ENCODE measurements at regions not wholly inside any gene's neighbourhood (a gene's known extent, or its start where the extent isn't known, plus 50 kb on each side); places are given as distances from the start of the nearest gene placed in this dataset.

GRCh38 chr5:97835112-97835511 is 652.1 kb upstream of the RIOK2 start:
- no peak overlapping the region for H3K9ac ChIP-seq (ENCODE audit: low read depth, low read length)
- H3K9me3 ChIP-seq (ENCODE audit: control insufficient read depth, insufficient read depth, low read length): no peaks in the 10 kb centered on the region
- no peaks in the 10 kb centered on the region for H3K36me3 ChIP-seq (ENCODE audit: insufficient read depth, low read length)
- no peaks in the 10 kb centered on the region for H3K4me1 ChIP-seq (ENCODE audit: insufficient read depth, low read length)

DNA sequence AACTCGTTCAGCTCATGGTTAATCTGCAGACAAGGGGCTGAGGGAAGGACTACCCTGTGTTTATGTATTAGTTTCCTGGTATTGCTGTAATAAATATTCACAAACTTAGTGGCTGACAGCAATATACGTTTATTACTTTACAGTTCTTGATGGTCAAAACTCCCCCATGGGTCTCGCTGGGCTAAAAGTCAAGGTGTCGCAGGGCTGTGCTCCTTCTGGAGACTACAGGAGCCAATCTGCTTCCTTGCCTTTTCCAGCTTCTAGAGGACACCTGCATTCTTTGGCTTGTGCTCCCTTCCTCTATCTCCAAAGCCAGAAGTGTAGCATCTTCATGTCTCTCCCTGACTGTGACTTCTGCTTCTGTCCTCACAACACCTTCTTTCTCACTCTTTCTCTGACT is 653.8 kb upstream of the RIOK2 start:
- no peak overlapping the region for H3K9ac ChIP-seq (ENCODE audit: low read depth, low read length)
- no peaks in the 10 kb centered on the region for H3K9me3 ChIP-seq (ENCODE audit: control insufficient read depth, insufficient read depth, low read length)
- H3K36me3 ChIP-seq (ENCODE audit: insufficient read depth, low read length): no peaks in the 10 kb centered on the region
- H3K4me1 ChIP-seq (ENCODE audit: insufficient read depth, low read length): no peaks in the 10 kb centered on the region

- no peaks in the 10 kb centered on the region for H3K9me3 ChIP-seq (ENCODE audit: control insufficient read depth, insufficient read depth, low read length)
- no peaks in the 10 kb centered on the region for H3K36me3 ChIP-seq (ENCODE audit: insufficient read depth, low read length)
- no peak overlapping the region for H3K9ac ChIP-seq (ENCODE audit: low read depth, low read length)
- no peaks in the 10 kb centered on the region for H3K4me1 ChIP-seq (ENCODE audit: insufficient read depth, low read length)
Observed at GRCh38 chr5:97838214-97838613, 655.2 kb upstream of the RIOK2 start.

GRCh38 chr5:97839341-97840086 is 656.5 kb upstream of the RIOK2 start:
- no peaks in the 10 kb centered on the region for H3K4me1 ChIP-seq (ENCODE audit: insufficient read depth, low read length)
- no peak overlapping the region for H3K9ac ChIP-seq (ENCODE audit: low read depth, low read length)
- H3K9me3 ChIP-seq (ENCODE audit: control insufficient read depth, insufficient read depth, low read length): no peaks in the 10 kb centered on the region
- no peaks in the 10 kb centered on the region for H3K36me3 ChIP-seq (ENCODE audit: insufficient read depth, low read length)

DNA sequence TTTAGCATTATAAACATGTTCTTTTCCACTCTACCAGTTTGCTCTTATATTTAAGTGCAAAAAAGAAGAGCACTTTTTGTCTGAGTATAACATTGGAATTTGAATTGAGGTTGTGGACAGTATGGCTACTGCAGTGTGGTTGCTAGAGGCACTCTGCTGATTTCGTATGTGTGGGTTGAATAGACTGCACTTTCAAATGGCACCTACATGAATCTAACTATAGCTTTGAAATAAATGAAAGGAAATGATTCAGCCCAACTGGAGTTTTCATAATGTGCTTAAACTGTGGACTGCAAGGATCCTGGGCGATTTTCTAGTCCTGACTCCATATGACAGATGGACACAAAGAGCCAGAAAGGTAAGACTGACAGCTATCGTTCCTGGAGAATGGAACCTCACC is 657.6 kb upstream of the RIOK2 start:
- H3K4me1 ChIP-seq (ENCODE audit: insufficient read depth, low read length): no peaks in the 10 kb centered on the region
- no peaks in the 10 kb centered on the region for H3K36me3 ChIP-seq (ENCODE audit: insufficient read depth, low read length)
- H3K9me3 ChIP-seq (ENCODE audit: control insufficient read depth, insufficient read depth, low read length): no peaks in the 10 kb centered on the region
- H3K9ac ChIP-seq (ENCODE audit: low read depth, low read length): no peak overlapping the region

GRCh38 chr5:97842687-97843086 is 659.6 kb upstream of the RIOK2 start:
- Histone ChIP-seq H3K4me1 (ENCODE audit: insufficient read depth, low read length) (no peaks in the 10 kb centered on the region), H3K9me3 (ENCODE audit: control insufficient read depth, insufficient read depth, low read length) (no peaks in the 10 kb centered on the region), H3K36me3 (ENCODE audit: insufficient read depth, low read length) (no peaks in the 10 kb centered on the region), H3K9ac (ENCODE audit: low read depth, low read length) (no peak overlapping the region)

DNA sequence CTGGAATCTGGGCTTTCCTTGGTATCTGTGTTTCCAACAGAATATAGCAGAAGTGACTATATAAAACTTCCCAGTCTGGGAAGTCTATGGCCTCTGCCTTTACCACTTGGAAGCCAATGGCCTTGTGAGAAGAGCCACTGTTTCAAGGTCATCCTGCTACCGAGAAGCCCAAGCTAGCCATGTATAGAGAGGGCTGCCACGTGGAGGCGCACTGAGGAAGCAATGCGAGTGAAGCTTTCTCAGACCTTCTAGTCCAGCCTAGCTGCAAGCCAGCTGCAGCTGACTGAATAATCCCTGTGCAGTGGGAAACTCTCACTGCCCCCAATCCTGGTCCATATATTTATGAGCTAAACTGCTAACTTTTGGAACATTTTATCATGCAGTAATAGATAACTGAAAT is 661.8 kb upstream of the RIOK2 start:
- no peaks in the 10 kb centered on the region for H3K4me1 ChIP-seq (ENCODE audit: insufficient read depth, low read length)
- H3K9me3 ChIP-seq (ENCODE audit: control insufficient read depth, insufficient read depth, low read length): no peaks in the 10 kb centered on the region
- H3K9ac ChIP-seq (ENCODE audit: low read depth, low read length): no peak overlapping the region
- no peaks in the 10 kb centered on the region for H3K36me3 ChIP-seq (ENCODE audit: insufficient read depth, low read length)

DNA sequence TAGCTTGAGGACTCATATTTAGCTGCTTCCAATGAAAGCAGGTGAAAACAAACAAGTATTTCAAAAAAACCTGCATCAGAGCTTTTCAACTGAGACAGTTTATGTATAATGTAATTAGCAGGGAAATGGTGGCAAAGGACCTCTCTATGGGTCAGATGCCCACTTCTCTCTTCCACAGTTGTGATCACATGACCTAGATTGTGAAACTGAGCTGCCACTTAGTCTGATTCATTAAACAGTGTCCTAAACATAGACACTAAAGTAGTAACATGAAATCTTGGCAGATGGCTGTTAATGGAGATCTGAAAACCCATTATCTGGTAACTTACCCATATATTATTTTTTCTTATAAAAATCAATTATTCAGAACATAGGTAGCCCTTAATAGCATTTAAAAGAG is 663.6 kb upstream of the RIOK2 start:
- Histone ChIP-seq H3K36me3 (ENCODE audit: insufficient read depth, low read length) (no peaks in the 10 kb centered on the region), H3K4me1 (ENCODE audit: insufficient read depth, low read length) (no peaks in the 10 kb centered on the region), H3K9ac (ENCODE audit: low read depth, low read length) (no peak overlapping the region), H3K9me3 (ENCODE audit: control insufficient read depth, insufficient read depth, low read length) (no peaks in the 10 kb centered on the region)

DNA sequence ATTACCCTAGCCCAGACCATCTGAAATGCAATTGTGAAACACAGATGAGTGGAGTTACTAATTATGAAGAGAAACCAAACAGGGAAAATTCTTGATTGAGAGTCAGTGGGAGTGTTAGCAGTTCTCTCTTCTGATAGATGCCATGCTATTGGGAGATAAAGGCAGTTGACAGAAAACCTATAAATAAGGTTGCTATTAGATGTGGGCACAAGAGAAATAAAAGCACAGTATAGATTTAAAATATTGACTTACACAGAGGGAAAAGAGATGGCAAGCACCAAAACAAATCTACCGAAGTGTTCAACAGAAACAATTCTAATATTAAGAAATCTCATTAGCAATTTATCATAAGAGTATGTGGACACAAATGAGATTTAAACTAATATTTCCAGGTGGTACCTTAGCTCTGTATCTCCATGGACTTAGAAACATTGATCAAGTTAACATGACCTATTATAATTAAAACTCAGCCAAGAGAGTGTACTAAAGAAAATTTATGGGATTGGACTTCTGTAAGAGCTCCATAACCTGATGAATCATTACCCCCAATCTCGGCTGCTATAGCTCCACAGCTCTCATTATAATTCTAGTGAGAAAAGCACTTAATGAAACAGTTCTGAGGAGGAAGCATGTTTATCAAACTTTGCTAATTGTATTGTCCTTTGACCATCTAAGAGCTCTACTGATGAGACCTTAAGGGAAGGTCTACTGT is 665.0 kb upstream of the RIOK2 start:
- no peaks in the 10 kb centered on the region for H3K36me3 ChIP-seq (ENCODE audit: insufficient read depth, low read length)
- H3K9me3 ChIP-seq (ENCODE audit: control insufficient read depth, insufficient read depth, low read length): no peaks in the 10 kb centered on the region
- no peak overlapping the region for H3K9ac ChIP-seq (ENCODE audit: low read depth, low read length)
- H3K4me1 ChIP-seq (ENCODE audit: insufficient read depth, low read length): no peaks in the 10 kb centered on the region

DNA sequence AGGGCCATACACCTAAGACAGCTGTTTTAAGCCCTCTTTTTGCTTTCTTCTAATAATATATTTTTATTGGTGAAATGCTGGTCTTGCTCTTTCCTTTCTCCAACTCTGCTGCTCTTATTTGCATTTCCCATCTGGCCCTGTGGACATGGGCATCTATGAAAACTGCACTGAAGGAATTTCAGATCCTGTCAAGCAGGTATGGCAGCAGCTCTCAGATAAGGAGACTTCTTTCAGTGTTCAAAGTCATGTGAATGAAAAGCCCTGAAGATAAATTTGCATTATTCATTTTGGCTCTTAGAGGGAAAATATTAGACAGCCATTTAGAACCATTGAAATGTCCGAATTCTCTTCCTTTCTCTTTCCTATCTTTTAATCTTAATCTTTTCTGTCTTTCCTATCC is 668.0 kb upstream of the RIOK2 start:
- H3K4me1 ChIP-seq (ENCODE audit: insufficient read depth, low read length): no peaks in the 10 kb centered on the region
- no peak overlapping the region for H3K9ac ChIP-seq (ENCODE audit: low read depth, low read length)
- H3K36me3 ChIP-seq (ENCODE audit: insufficient read depth, low read length): no peaks in the 10 kb centered on the region
- no peaks in the 10 kb centered on the region for H3K9me3 ChIP-seq (ENCODE audit: control insufficient read depth, insufficient read depth, low read length)

DNA sequence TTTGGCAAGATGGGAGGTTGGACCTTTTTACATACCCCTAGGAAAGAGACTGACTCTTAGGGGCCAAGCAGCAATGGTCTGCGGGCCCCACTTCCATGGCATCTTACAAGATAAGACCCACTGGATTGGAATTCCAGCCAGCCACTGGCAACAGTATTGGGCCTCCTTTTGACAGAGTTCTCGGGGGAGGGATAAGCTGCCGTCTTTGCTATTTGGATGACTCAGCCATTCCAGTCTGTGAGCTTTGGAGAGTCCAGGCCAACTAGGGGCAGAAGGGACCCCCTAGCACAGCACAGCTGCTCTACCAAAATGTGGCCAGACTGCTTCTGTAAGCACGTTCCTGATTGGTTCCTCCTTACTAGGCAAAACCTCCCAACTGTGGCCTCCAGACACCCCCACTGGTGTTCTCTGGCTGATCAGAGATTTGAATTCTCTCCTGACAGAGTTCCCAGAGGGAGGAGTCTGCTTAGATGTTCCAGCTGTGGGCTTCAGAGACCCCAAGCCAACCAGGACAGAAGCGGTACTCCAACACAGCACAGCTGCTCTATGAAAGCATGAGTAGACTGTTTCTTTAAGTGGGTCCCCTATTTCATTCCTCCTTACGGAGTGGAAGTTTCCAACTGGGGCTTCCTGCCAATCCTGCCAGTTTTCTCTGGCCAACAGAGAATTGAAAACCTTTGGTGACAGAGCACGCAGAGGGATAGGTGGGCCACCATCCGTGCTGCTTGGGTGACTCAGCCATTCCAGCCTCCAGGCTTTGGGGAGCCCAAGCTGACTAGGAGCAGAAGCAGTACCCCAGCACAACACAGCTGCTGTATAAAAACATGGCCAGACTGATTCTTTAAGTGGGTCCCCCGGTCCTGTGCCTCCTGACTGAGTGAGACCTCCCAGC is 672.1 kb upstream of the RIOK2 start:
- Histone ChIP-seq H3K9ac (ENCODE audit: low read depth, low read length) (no peak overlapping the region), H3K9me3 (ENCODE audit: control insufficient read depth, insufficient read depth, low read length) (no peaks in the 10 kb centered on the region), H3K4me1 (ENCODE audit: insufficient read depth, low read length) (no peaks in the 10 kb centered on the region), H3K36me3 (ENCODE audit: insufficient read depth, low read length) (no peaks in the 10 kb centered on the region)

DNA sequence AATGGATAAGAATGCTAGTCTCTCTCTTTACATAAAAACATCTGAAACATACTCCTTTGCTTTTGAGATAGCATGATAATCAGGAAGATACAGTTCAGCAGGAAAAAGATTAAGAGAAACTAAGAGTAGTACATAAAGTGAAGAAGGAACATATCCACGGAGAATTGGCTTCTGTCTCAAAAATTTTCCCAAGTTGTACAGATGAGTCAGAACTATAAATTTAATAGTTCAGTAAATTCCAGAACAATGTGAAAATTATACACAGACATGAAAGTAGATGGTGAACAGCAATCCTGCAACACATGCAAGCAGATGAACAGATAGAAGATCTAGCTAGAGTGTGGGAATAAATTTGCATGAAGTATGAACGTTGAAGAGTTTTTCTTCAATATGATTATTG is 691.4 kb upstream of the RIOK2 start:
- Histone ChIP-seq H3K36me3 (ENCODE audit: insufficient read depth, low read length) (no peaks in the 10 kb centered on the region), H3K9me3 (ENCODE audit: control insufficient read depth, insufficient read depth, low read length) (no peaks in the 10 kb centered on the region), H3K9ac (ENCODE audit: low read depth, low read length) (no peak overlapping the region), H3K4me1 (ENCODE audit: insufficient read depth, low read length) (no peaks in the 10 kb centered on the region)

DNA sequence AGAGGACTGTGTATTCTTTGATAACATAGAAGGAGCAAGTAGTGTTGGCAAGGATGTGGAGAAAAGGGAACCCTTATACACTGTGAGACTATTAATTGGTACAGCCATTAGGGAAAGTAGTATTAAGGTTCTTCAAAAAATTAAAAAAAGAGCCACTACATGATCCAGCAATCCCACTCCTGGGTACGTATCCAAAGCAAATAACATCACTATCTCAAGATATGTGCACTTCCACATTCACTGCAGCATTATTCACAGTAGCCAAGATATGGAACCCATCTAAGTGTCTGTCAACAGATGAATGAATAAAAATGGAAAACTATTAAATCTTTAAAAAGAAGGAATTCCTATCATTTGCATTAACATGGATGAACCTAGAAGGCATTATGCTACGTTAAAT is 693.2 kb upstream of the RIOK2 start:
- Histone ChIP-seq H3K36me3 (ENCODE audit: insufficient read depth, low read length) (no peaks in the 10 kb centered on the region), H3K9me3 (ENCODE audit: control insufficient read depth, insufficient read depth, low read length) (no peaks in the 10 kb centered on the region), H3K9ac (ENCODE audit: low read depth, low read length) (no peak overlapping the region), H3K4me1 (ENCODE audit: insufficient read depth, low read length) (no peaks in the 10 kb centered on the region)

GRCh38 chr5:97877588-97877987 is 694.5 kb upstream of the RIOK2 start:
- Histone ChIP-seq H3K9ac (ENCODE audit: low read depth, low read length) (no peak overlapping the region), H3K36me3 (ENCODE audit: insufficient read depth, low read length) (no peaks in the 10 kb centered on the region), H3K4me1 (ENCODE audit: insufficient read depth, low read length) (no peaks in the 10 kb centered on the region), H3K9me3 (ENCODE audit: control insufficient read depth, insufficient read depth, low read length) (no peaks in the 10 kb centered on the region)

Data from ES-I3 (cell line).